ENCODE measurements at regions not wholly inside any gene's neighbourhood (a gene's known extent, or its start where the extent isn't known, plus 50 kb on each side); places are given as distances from the start of the nearest gene placed in this dataset.

- TF ChIP-seq CTCF (IDR thresholded peaks at IDR 0.05; ENCODE audit: low read depth, low read length) (no peak), EZH2phosphoT487 (IDR thresholded peaks at IDR 0.05; ENCODE audit: low read depth) (no peak)
These were observed 139.2 kb downstream of the LINC00632 start for GRCh38 chrX:140848800-140849199.
